HG03558 (cell line): ENCODE measurements at regions not wholly inside any gene's neighbourhood (a gene's known extent, or its start where the extent isn't known, plus 50 kb on each side); places are given as distances from the start of the nearest gene placed in this dataset.

ENCODE experiments used
- ATAC-seq: cut with Tn5 transposase; IDR thresholded peaks from one replicate; pipeline ENCODE4 v1.9.1; 2021; ENCODE audit warnings: moderate number of reproducible peaks; ENCODE audit not compliant: unreplicated experiment; ENCODE audit errors: extremely low read depth

- no peak for ATAC-seq
Observed at GRCh38 chr13:40098246-40098645, 442.8 kb downstream of the COG6 start.

DNA sequence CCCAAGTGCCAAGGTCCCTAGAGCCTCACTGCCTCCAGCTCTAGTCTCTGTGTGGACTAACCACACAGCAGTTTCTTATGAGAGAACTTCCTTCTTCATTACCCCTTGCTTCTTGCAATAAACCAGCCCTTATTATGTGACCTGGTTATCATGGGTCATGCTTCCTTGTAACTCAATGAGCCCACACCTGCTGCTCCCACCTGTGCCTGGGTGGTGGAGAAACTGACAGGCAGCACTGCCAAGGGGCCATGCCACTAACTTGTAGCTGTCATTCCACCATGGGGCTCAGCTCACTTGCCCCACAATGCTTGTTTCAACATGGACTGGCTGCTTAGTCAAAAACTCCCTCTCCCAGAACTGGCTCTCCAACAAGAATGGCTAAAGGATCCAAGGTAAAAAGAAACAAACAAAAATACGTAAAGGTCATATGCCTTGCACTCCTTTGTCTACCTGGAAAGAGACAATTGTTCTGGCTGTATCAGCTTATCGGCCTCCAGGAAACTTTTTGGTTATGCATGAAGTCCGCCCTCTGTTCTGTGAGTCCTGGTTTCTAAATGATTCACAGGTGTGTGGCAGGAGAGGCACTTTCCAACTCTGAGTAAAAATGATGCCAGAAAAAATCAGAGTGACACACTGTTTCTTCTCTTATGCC lies 446.4 kb downstream of the COG6 start:
- ATAC-seq, result peak; percentile 78

- ATAC-seq, result no peak
Observed at GRCh38 chr13:40102360-40102727, 446.9 kb downstream of the COG6 start.

GRCh38 chr13:40102854-40103253 lies 447.4 kb downstream of the COG6 start:
- ATAC-seq, result no peak

DNA sequence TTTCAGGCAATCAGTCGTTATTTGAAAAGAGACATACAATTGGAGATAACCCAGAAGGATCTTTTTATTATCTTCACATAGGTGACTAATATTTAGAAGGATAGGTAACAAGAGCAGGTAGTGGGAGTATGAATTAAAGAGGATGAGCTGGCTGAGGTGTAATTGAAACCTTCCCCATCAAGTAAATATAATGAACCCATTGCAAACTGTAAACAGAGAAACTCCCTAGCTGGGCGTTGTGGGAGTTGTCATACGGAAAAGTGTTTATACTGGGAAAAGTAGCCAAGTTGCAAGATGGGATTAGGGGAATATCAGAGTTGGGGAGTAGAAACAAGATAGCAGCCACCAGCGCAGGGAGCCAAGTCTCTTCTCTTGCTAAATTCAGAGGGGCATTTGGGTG lies 448.4 kb downstream of the COG6 start:
- no peak for ATAC-seq

GRCh38 chr13:40105231-40105630 lies 449.8 kb downstream of the COG6 start:
- no peak for ATAC-seq

GRCh38 chr13:40109351-40109844 lies 453.9 kb downstream of the COG6 start:
- no peak for ATAC-seq

GRCh38 chr13:40113643-40114304 lies 458.3 kb downstream of the COG6 start:
- no peak for ATAC-seq

DNA sequence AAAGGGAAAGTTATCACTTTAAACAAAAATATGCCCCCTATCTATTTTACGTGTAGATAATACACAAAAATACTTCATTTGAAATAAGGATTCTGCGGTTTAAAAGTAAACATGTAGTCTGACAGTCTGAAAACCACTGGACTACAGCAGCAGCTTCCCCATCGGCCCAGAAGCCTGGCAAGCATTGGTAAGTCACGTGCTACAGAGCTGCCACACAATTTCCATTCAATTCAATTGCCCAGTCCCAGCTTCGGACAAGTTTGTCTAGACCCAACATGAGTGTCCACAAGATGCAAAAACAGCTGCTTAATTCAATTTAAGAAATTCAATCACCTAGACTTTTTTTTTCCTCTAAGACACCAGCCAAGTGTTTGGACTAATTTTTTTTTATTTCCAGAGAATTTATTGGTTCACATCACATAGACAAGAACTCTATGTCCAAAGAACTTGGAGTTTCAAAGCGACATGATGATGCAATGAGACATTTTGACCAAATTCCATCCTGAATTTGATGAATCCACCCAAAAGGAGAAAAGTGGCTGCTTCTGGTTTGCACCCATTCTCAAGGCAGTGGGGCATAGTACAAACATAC lies 458.9 kb downstream of the COG6 start:
- ATAC-seq, result no peak

GRCh38 chr13:40115426-40115825 lies 460.0 kb downstream of the COG6 start:
- no peak for ATAC-seq

DNA sequence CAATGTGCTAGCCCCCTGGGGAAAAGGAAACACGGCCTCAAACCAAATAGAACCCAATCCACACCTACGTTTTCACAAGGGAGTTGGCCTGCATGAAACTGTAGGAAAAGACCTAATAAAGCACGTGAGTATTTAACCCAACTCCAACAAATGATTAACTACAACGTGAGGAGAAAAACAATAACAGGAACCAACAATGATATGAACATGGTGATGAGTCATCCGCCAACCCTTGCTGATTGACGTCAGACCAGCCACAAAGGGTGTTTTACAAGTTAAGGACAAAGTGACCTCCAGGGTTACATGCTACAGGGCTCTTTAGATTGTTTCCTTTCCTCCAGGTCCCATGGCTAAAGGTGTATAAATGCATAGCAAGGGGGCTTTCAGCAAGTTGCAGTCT lies 460.5 kb downstream of the COG6 start:
- ATAC-seq, result peak; percentile 90

- no peak for ATAC-seq
Observed at GRCh38 chr13:40118337-40118736, 462.9 kb downstream of the COG6 start.

- ATAC-seq, result no peak
Observed at GRCh38 chr13:40119852-40120251, 464.4 kb downstream of the COG6 start.

- no peak for ATAC-seq
Observed at GRCh38 chr13:40120288-40120687, 464.8 kb downstream of the COG6 start.

- ATAC-seq, result no peak
Observed at GRCh38 chr13:40120781-40121180, 465.3 kb downstream of the COG6 start.

DNA sequence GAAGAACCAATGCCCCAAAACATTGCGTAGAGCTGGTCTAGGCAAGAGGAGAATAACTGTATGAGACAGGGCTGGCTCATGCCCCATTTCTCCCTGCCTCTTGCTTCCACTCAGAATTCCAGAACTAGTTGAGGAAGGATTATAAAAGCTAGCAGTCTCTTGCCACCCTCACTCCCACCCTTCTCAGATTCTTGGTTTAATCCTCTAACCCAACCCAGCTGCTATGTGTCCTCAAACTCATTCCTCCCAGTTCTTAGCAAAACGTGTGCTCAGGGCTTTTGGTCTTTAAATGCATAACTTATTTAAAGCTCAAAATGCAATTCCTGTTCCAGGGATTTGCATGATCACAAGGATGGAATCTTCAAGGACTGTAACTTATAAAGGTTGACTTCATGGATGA lies 466.3 kb downstream of the COG6 start:
- no peak for ATAC-seq

- no peak for ATAC-seq
Observed at GRCh38 chr13:40123962-40124632, 468.6 kb downstream of the COG6 start.

DNA sequence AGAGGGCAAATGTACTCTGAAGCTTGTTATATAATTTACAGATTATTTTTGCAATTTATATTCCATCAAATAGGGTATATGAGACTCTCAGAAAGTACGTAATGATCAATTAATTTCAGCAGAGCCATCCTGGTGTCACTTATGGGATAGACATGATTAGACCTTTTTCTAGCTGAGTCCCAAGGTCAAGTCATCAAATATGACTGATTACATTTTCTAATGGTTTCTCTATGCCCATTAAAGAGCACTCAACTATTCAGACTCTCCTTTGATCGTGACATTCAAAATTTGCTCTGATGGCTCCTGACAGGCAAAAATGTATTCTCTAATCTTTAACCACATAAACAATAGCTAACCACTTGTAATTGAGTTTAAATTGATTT lies 469.2 kb downstream of the COG6 start:
- ATAC-seq, result no peak

DNA sequence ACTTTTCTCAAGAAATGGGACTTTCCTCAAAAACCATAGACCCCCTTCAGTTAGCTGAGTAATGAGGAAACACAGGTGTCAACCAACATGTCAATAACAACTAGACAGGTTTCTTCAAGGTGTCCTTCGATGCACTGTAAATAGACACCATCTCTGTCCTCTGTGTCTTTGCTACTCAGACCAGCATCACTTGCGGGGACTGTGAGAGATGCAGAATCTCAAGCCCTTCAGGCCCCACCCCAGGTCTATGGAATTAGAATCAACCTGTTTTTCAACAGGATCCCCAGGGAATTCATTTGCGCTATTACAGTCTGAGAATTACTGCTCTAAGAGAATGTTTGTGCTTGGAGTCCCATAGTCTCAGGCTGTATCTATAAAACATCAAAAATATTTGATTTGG lies 469.9 kb downstream of the COG6 start:
- no peak for ATAC-seq

DNA sequence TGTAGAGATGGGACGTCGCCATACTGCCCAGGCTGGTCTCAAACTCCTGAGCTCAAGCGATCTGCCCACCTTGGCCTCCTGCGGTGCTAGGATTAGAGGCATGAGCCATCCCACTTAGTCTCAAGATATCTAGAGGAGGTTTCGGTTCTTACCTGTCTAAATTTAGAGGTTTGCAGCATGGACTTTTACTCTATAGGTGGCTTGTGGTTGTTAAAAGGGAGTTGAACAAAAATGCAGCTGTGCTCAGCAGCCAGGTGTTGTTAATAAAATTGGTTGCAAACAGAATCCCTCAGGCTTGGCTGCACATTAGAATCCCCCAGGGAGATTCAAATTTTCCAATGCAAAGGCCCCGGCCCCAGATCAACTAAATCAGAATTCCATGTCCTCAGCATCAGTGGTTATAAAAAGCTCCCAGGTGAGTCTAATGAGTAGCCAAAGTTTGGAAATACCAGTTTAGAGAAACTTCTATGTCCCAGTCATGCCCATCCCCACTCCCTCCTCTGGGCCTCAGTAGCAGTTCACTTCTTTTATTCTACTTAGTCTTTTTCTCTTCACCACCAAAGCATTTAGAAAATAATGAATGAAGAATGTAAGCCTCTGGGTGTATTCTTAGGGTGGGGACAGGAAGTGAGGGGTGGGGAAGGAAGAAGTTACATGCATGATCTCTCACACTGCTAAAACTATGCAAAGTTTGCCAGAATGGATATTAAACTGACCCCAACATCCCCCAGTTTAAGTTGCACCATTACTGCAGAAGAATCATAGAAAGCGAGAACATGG lies 471.0 kb downstream of the COG6 start:
- ATAC-seq, result peak; percentile 55
